ENCODE measurements at regions not wholly inside any gene's neighbourhood (a gene's known extent, or its start where the extent isn't known, plus 50 kb on each side); places are given as distances from the start of the nearest gene placed in this dataset.
"Not testable (repeated sequence)": the region's sequence is repeated elsewhere in the genome, so short reads cannot be mapped to it uniquely, and the experiment has no call there.

DNA sequence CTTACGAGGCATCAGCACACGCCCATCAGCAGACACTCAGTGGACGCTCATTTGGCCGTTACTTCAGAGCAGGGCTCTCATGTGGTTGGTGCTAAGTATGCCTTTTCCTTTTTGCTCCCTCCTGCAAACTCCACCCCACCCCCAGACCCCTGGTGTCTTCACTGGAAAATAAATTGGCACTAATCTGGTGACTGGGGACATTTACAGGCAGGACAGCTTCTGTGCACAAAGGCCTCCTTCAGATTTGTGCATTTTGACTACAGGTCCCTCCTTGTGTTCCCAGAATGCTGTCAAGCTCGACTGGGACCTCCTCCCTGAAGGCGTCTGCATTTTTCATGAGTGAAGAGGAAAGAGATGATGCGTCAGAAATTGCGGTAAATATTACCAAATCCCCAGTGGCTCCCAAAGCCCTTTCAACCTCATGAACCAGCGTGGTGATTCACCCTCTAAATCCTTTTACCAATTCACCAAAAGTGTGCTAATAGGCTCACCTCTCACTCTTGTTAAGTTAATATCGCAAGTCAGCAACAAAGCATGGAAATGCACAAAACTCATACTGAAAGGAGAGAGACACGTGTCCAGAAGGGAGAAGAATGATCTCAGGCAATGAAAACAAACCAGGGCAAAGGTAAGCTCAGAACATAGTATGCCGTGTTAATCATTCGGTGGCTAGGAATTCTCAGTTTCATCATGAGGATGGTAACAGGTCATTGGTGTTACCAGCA lies 119.0 kb downstream of the NKX6-1 start:
- DNase-seq (ENCODE audit: low spot score), result no peak

- DNase-seq (ENCODE audit: low spot score), result no peak
These were observed 120.1 kb downstream of the NKX6-1 start for GRCh38 chr4:84378983-84379382.

DNA sequence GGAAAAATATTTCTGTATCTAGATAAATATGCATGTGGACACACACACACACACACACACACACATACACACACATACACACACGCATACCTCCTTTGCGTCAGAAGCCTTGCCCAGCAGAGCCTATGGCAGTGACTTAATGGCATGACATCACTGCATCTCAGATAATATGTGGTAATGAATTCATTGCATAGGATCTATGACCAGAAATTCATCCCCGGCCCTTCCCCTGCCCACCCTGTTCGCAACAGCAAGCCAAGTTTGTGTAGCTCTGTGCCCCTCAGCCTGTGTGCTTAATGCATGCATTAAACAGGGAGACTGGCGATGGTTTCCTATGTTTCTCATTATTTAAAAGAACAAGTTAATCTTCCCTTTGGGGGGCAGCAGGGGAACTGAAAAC lies 120.7 kb downstream of the NKX6-1 start:
- DNase-seq (ENCODE audit: low spot score), result no peak

- no peak for DNase-seq (ENCODE audit: low spot score)
These were observed 132.2 kb downstream of the NKX6-1 start for GRCh38 chr4:84366907-84367306.

GRCh38 chr4:84366161-84366560 lies 132.9 kb downstream of the NKX6-1 start:
- DNase-seq (ENCODE audit: low spot score), result no peak

- no peak for DNase-seq (ENCODE audit: low spot score)
These were observed 136.0 kb downstream of the NKX6-1 start for GRCh38 chr4:84362896-84363655.

- no peak for DNase-seq (ENCODE audit: low spot score)
These were observed 156.9 kb downstream of the NKX6-1 start for GRCh38 chr4:84342161-84342560.

GRCh38 chr4:84341559-84341958 lies 157.5 kb downstream of the NKX6-1 start:
- DNase-seq (ENCODE audit: low spot score), result no peak

DNA sequence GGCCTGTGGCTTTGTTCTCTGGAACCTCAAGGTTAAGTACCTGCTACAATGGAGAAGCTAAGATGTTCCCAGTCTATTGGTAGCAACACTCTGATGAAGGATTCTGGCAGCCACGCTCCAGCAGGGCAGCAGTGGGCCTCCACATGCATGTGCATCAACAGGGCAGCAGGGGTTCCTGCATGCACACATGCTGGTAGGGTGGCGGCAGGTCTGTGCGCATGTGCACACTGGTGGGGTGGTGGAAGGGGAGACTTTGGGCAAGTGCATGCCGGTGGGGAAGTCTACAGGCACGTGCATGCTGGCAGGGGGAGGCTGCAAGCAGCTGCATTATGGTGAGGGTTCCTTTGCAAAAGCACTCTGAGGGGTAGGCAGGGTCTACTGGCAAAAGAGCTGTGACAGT lies 160.7 kb downstream of the NKX6-1 start:
- DNase-seq (ENCODE audit: low spot score), result no peak

- no peak for DNase-seq (ENCODE audit: low spot score)
These were observed 162.0 kb downstream of the NKX6-1 start for GRCh38 chr4:84336964-84337705.

- DNase-seq (ENCODE audit: low spot score), result no peak
These were observed 171.6 kb downstream of the NKX6-1 start for GRCh38 chr4:84327526-84327925.

GRCh38 chr4:84325625-84326024 lies 173.5 kb downstream of the NKX6-1 start:
- no peak for DNase-seq (ENCODE audit: low spot score)

- no peak for DNase-seq (ENCODE audit: low spot score)
These were observed 174.5 kb downstream of the NKX6-1 start for GRCh38 chr4:84324303-84325245.

DNA sequence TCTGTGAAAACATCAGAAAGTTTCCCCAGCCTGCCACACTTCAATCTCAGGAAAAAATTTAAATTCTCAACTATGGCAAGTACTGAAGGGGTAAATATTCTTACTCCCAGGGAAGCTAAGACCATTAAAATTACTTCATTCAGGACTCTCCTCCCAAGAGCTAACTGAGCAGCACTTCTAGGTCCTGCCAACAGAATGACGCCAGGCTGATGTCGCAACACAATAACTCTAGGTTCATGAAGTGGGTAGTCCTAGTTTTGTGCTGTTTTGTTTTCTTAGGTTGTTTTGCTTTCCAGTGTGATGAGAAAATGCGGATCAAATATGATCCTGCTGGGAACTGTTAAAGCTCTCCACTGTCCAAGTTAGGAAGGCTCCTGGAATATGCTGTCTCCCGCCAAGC lies 180.0 kb downstream of the NKX6-1 start:
- DNase-seq (ENCODE audit: low spot score), result no peak

DNA sequence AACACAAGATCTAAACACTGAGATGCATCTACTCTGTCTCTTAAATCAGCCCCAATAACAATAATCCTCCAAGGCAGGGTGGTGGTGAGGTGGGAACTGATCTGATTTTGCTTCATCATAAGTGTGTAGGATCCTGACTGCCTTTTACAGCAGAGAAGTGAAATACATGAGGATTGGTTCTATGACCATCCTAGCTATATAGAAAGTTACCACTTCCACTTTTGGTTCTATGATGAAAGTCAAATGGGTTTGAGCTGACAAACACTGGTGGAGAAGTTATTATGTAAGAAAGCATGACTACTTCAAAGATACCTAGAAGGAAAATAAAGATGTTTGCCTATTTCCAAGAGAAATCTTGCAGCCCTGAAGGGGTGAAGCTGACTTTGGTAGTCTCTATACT lies 181.6 kb downstream of the NKX6-1 start:
- DNase-seq (ENCODE audit: low spot score), result no peak

DNA sequence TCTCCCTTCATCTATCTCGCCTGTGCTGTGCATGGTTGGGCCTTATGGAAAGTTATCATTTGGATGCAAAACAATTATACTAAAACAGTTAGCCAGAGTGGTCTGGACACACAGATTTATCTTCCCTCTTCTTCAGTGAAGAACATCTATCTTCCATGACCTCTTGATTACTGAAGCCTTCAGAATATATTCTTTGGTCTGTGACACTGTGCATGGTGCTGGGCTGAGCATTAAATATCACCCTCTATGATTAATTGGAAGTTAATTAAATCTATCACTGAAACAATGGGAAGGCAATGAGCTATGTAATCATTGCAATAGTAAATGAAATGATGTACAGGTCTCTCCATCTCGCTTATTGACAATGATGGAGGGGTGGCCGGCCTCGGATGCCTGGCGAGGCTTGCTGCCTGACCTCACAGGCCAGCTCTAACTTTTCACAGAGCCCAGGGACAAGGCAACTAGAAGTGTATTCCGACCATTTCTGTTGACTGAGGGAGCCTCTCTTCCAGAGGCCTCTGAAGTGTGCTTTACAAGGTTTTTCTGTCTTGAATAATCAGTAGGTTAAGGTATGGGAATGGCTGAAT lies 186.6 kb downstream of the NKX6-1 start:
- DNase-seq (ENCODE audit: low spot score), result no peak

- no peak for DNase-seq (ENCODE audit: low spot score)
These were observed 189.9 kb downstream of the NKX6-1 start for GRCh38 chr4:84309191-84309590.

DNA sequence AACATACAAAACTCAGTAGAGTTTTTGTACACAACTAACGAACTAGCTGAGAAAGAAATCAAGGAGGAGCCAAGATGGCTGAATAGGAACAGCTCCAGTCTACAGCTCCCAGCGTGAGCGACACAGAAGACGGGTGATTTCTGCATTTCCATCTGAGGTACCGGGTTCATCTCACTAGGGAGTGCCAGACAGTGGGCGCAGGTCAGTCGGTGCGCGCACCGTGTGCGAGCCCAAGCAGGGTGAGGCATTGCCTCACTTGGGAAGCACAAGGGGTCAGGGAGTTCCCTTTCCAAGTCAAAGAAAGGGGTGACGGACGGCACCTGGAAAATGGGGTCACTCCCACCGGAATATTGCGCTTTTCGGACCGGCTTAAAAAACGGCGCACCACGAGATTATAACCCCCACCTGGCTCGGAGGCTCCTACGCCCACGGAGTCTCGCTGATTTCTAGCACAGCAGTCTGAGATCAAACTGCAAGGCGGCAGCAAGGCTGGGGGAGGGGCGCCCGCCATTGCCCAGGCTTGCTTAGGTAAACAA lies 200.3 kb downstream of the NKX6-1 start:
- DNase-seq (ENCODE audit: low spot score), result not testable (repeated sequence)

DNA sequence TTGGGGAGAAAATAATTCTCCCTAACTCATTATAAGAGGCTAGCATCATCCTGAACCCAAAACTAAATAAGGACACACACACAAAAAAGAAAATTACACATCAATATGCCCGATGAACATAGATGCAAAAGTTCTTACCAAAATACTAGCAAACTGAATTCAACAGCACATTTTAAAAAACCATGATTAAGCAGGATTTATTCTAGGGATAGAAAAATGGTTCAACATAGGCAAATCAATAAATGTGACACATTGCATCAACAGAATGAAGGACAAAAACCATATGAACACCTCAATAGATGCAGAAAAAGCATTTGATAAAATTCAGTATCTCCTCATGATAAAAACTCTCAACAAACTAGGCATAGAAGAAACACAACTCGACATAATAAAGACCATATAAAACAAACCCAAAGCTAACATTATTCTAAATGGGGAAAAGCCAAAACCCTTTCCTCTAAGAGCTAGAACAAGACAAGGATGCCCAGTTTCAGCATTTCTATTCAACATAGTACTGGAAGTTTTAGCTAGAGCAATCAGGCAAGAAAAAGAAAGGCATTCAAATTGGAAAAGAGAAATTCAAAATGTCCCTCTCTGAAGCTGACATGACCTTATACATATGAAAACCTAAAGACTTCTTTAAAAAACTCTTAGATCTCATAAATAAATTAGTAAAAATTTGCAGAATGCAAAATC lies 200.9 kb downstream of the NKX6-1 start:
- DNase-seq (ENCODE audit: low spot score), result no peak

- no peak for DNase-seq (ENCODE audit: low spot score)
These were observed 207.1 kb downstream of the NKX6-1 start for GRCh38 chr4:84291969-84292368.

GRCh38 chr4:84286048-84286447 lies 213.0 kb downstream of the NKX6-1 start:
- no peak for DNase-seq (ENCODE audit: low spot score)
